ENCODE measurements at regions not wholly inside any gene's neighbourhood (a gene's known extent, or its start where the extent isn't known, plus 50 kb on each side); places are given as distances from the start of the nearest gene placed in this dataset.

GRCh38 chr1:234989479-234990327 is 138.9 kb downstream of the TOMM20 start:
- no peak for DNase-seq (ENCODE audit: low read depth)

- no peak for DNase-seq (ENCODE audit: low read depth)
Measured at GRCh38 chr1:234989019-234989418, 139.6 kb downstream of the TOMM20 start.

DNA sequence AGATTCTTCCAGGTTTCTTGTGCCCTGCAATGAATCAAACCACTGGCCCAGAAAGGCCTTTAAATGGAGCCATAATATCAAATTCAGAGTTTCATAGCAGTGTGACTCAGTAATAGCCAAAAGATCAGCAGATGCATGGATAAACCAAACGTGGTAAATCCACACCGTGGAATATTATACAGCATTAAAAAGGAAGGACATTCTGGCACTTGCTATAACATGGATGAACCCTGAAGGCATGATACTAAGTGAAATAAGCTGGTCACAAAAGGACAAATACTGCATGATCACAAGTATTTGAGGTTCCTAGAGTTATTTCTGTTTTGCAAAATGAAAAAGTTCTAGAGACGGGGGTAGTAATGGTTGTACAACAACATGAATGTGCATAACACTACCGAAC is 140.1 kb downstream of the TOMM20 start:
- no peak for DNase-seq (ENCODE audit: low read depth)

DNA sequence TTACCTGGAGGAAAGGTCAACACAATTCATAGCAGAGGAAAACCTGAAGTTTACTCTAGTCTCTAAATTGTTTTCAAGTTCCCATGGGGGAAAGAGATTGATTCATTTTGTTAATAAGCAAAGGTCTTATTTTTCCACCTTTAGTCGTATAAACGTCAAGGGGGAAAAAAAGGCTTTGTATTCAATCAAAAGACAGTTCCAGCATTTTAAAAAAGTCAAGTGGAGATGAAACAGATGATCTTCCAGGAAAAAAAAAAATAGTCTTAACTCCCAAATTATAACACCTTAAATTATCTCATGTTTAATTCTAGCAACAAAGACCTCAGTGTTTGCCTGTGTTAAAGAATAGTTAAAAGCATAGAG is 140.5 kb downstream of the TOMM20 start:
- DNase-seq (ENCODE audit: low read depth), result no peak

DNA sequence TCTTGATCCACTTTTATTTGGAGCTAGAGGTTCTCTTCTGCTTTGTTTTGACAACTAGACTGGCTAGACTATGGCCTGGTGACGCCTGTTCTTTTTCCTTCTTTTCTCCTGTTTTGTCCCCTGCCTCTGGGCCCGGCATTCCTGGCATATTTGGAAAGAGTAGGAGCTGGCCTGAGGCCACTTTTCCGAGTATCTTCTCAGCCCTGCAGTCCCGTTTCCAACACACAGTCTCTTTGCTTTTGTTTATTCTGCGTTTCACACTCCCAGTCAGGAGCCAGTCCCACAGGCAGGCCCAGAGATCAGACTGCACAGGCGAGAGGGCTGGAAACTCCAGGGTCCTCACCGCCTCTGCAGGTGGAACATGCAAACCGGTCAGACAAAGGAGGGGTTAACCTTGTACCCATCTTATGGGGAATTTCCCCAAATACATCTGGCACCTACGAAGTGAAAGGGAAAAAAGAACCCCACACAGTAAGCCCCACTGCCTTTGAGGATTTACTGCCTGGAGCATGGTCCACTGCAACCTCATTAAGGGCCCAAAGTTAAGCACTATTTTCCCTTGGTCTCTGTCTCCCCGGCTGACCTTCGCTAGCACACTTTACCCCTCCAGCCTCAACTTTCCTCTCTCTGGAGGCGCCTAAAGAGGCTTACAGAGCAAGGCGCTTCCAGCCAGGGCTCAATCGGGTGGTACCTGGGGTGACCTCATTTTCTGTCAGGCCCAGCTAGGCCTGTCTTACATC is 141.1 kb downstream of the TOMM20 start:
- peak; percentile 79 for DNase-seq (ENCODE audit: low read depth)

DNA sequence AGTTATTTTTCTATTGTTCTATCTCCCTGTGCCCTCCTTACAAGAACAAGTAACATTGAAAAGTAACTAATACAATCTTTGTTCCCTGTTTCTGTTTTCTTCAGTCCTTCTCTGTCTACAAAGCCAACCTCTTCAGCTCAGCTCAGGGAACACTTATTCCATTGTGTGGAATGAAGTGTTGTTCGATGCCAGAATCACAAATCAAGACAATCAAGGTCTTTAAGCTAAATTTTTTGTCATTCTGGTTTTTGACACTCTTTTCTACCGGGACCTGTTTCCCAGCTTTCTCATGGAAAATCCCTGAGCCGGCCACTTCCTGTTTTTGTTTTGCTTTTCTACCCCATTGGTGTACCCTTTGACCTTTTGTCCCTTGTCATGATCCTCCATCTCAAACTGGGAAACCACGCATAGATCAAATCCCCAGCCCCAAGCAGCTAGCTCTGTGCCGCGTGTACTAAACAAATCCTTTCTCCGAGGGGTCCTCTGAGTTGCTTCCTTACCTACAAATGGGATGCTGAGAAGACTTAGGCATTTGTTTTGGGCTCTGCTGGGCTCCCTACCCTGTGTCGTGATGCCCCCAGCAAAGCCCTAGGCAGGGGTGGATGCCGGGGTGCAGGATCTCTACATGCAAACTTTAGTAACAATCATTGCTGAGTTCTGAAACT is 141.8 kb downstream of the TOMM20 start:
- DNase-seq (ENCODE audit: low read depth), result peak; percentile 75

- no peak for DNase-seq (ENCODE audit: low read depth)
Measured at GRCh38 chr1:234985516-234986294, 142.9 kb downstream of the TOMM20 start.

- DNase-seq (ENCODE audit: low read depth), result no peak
Measured at GRCh38 chr1:234985007-234985370, 143.6 kb downstream of the TOMM20 start.

GRCh38 chr1:234983564-234984238 is 144.9 kb downstream of the TOMM20 start:
- DNase-seq (ENCODE audit: low read depth), result no peak

GRCh38 chr1:234981758-234982157 is 146.9 kb downstream of the TOMM20 start:
- DNase-seq (ENCODE audit: low read depth), result no peak

GRCh38 chr1:234980645-234981396 is 147.8 kb downstream of the TOMM20 start:
- DNase-seq (ENCODE audit: low read depth), result peak; percentile 99

- DNase-seq (ENCODE audit: low read depth), result peak; percentile 85
Measured at GRCh38 chr1:234980291-234980644, 148.4 kb downstream of the TOMM20 start.

GRCh38 chr1:234979296-234980279 is 149.0 kb downstream of the TOMM20 start:
- DNase-seq (ENCODE audit: low read depth), result no peak

GRCh38 chr1:234978397-234979295 is 150.0 kb downstream of the TOMM20 start:
- peak; percentile 91 for DNase-seq (ENCODE audit: low read depth)

- DNase-seq (ENCODE audit: low read depth), result no peak
Measured at GRCh38 chr1:234977875-234978396, 150.7 kb downstream of the TOMM20 start.

DNA sequence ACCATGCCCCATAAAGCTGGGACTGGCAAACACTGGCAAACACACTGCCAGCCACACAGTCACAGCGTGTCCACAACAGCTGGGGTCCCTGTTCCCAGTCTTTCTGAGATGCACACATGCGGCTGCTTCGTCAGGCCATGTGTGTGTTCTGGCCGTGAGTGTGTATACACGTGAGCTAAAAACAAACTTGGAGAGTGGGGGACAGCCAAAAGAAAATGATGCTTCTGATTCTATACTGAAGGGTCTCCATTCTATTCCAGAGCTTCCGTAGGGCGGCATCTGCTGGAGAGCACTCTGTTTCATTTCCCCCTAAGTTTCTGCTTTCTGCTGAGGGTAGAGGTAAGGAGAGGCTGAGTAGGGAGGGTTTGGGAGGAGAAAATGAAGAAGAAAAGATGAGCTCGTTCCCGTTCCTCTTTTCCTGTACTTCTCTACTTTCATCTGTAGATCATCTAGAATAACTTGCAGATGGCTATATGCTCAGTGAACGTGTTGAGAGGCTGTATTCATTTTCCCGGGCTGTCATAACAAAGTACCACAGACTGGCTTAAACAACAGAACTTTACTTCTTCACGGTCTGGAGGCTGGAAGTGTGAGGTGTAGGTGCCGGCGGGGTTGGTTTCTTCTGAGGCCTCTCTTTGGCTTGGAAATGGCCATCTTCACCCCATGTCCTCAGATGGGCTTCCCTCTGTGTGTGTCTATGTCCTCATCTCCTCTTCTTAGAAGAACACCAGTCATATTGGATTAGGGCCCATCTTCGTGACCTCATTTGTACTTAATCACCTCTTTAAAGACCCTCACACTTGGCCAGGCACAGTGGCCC is 151.6 kb downstream of the TOMM20 start:
- DNase-seq (ENCODE audit: low read depth), result no peak
